ENCODE measurements at regions not wholly inside any gene's neighbourhood (a gene's known extent, or its start where the extent isn't known, plus 50 kb on each side); places are given as distances from the start of the nearest gene placed in this dataset.
"Not testable (repeated sequence)": the region's sequence is repeated elsewhere in the genome, so short reads cannot be mapped to it uniquely, and the experiment has no call there.

DNA sequence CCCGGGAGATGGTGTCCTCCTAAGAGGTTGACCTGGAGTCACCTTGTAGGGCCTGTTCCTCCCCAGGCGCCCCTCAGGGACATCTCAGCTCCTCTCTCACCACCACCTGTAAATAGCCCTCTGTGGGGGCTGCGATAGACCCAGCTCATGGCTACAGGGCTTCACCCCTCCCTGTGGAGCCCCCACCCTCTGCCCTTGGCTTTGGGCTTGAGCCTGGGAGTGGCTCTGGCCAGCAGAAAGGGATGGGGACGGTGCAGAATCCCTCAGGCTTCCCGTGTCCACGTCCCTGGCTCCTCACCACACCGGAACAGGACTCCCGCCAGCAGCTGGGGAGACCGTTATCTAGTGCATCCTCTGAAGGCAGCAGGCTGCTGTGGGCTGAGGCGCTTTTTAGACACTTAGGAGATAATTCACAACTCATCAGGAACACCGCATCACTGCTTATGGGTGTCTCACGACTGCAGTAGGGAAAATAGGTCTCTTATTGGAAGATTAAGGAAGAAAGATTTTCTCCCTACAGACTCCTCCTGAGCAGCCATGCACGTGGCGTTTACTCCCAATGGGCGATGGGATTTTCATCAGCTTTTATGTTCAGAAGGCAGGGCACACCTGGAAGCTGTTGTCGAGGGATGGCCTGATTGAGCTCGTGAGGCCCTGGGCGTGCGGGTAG lies 253.1 kb downstream of the ADGRD1 start:
- H3K4me1 ChIP-seq (ENCODE audit: insufficient read depth, low read length, poor library complexity, severe bottlenecking); H3K4me3 ChIP-seq (ENCODE audit: low read depth, low read length, poor library complexity, severe bottlenecking); intact Hi-C loops (cut with micrococcal nuclease; ENCODE audit: unreplicated experiment); H3K9me3 ChIP-seq (ENCODE audit: low read depth, low read length, poor library complexity, severe bottlenecking); CTCF ChIA-PET; H3K27me3 ChIP-seq (replicated peaks; ENCODE audit: insufficient read depth, low read depth, low read length, poor library complexity); POLR2A ChIA-PET (ENCODE audit: low non-redundant PET); H3K36me3 ChIP-seq (ENCODE audit: insufficient read depth, low read length, poor library complexity, severe bottlenecking); H3K27ac ChIP-seq (ENCODE audit: low read depth, low read length, poor library complexity, severe bottlenecking); BruUV-seq (replicated peaks); DNase-seq (ENCODE audit: low spot score): not testable (repeated sequence)

DNA sequence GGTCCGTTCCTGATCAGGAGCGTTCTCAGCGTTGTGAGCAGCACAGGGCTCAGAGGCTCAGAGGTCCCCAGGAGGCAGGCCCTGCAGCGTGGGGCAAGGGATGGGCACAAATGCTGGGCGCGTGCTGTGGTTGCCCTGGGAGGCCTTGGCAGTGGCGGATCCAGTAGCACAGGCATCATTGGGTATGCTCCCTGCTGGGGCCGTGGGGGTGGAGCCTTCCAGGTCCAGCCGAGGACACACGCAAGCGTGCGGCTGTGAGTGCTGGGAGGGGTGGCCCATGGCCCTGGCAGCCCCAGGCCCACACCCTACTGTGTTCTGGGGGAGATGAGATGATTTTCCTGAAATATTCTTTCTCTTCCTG lies 253.6 kb downstream of the ADGRD1 start:
- H3K27me3 ChIP-seq (replicated peaks; ENCODE audit: insufficient read depth, low read depth, low read length, poor library complexity); H3K27ac ChIP-seq (ENCODE audit: low read depth, low read length, poor library complexity, severe bottlenecking); H3K36me3 ChIP-seq (ENCODE audit: insufficient read depth, low read length, poor library complexity, severe bottlenecking); BruUV-seq (replicated peaks); H3K4me1 ChIP-seq (ENCODE audit: insufficient read depth, low read length, poor library complexity, severe bottlenecking); POLR2A ChIA-PET (ENCODE audit: low non-redundant PET); CTCF ChIA-PET; H3K9me3 ChIP-seq (ENCODE audit: low read depth, low read length, poor library complexity, severe bottlenecking); DNase-seq (ENCODE audit: low spot score); intact Hi-C loops (cut with micrococcal nuclease; ENCODE audit: unreplicated experiment); H3K4me3 ChIP-seq (ENCODE audit: low read depth, low read length, poor library complexity, severe bottlenecking): not testable (repeated sequence)

DNA sequence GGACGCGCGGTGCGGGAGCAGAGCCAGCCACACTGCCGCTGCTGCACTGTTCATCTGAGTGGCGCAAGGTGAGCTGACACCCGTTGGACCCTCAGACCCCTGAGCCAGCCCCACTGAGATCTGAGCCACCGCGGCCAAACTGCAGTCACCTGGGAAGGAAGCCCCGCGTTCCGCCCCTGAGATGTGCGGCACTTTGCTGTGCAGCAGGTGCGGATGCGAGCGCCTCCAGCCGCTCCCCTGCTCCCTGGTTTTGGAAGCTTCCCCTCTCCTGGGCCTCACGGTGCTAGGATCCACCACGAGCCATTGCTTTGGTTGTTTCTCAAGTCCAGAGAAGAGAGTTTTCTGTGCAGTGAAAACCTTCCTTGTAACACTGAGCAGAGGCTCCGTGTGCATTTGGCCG lies 254.1 kb downstream of the ADGRD1 start:
- BruUV-seq (replicated peaks); CTCF ChIA-PET: not testable (repeated sequence)

DNA sequence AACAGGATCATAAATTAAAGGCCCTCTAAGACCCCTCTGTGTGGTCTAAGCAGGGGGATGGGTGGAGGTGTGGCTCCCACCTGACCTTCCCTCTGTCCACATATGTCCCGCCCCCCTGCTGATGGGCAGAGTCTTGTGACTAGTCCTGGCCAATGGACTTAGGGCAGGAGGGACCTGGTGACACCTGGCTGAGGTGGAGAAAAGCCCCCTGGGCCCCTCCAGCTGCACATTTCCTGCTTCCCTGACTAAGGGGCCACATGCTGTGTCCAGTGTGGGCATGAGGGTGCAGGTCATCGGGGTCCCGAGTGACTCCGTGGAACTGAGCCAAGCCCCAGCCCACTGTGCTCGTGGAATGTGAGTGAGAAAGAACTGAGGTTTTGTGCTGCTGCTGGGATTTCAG lies 254.7 kb downstream of the ADGRD1 start:
- ChIA-PET POLR2A (ENCODE audit: low non-redundant PET) (no interaction called here), CTCF (no interaction called here)
- H3K36me3 ChIP-seq (ENCODE audit: insufficient read depth, low read length, poor library complexity, severe bottlenecking) = no peaks in the 10 kb centered on the region
- H3K4me1 ChIP-seq (ENCODE audit: insufficient read depth, low read length, poor library complexity, severe bottlenecking) = no peaks in the 10 kb centered on the region
- TF ChIP-seq, protein P1, sequence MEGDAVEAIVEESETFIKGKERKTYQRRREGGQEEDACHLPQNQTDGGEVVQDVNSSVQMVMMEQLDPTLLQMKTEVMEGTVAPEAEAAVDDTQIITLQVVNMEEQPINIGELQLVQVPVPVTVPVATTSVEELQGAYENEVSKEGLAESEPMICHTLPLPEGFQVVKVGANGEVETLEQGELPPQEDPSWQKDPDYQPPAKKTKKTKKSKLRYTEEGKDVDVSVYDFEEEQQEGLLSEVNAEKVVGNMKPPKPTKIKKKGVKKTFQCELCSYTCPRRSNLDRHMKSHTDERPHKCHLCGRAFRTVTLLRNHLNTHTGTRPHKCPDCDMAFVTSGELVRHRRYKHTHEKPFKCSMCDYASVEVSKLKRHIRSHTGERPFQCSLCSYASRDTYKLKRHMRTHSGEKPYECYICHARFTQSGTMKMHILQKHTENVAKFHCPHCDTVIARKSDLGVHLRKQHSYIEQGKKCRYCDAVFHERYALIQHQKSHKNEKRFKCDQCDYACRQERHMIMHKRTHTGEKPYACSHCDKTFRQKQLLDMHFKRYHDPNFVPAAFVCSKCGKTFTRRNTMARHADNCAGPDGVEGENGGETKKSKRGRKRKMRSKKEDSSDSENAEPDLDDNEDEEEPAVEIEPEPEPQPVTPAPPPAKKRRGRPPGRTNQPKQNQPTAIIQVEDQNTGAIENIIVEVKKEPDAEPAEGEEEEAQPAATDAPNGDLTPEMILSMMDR (conservative IDR thresholded peaks at IDR 0.05; ENCODE audit: low read depth, low read length) = no peak
- no peak for TF ChIP-seq EZH2 (IDR thresholded peaks at IDR 0.05; ENCODE audit: borderline replicate concordance, low read depth, low read length, poor library complexity, severe bottlenecking)
- H3K27ac ChIP-seq (ENCODE audit: low read depth, low read length, poor library complexity, severe bottlenecking) = no peak overlapping the region
- intact Hi-C loops (cut with micrococcal nuclease; ENCODE audit: unreplicated experiment) = no loop called here
- BruUV-seq (replicated peaks) = no TSS peak
- no peaks in the 10 kb centered on the region for H3K9me3 ChIP-seq (ENCODE audit: low read depth, low read length, poor library complexity, severe bottlenecking)
- H3K27me3 ChIP-seq (replicated peaks; ENCODE audit: insufficient read depth, low read depth, low read length, poor library complexity) = no peaks in the 10 kb centered on the region
- no peak overlapping the region for H3K4me3 ChIP-seq (ENCODE audit: low read depth, low read length, poor library complexity, severe bottlenecking)
- DNase-seq (ENCODE audit: low spot score) = no peak

More for the DNA sequence above, 254.1 kb downstream of the ADGRD1 start:
- H3K27ac ChIP-seq (ENCODE audit: low read depth, low read length, poor library complexity, severe bottlenecking); intact Hi-C loops (cut with micrococcal nuclease; ENCODE audit: unreplicated experiment); POLR2A ChIA-PET (ENCODE audit: low non-redundant PET); H3K36me3 ChIP-seq (ENCODE audit: insufficient read depth, low read length, poor library complexity, severe bottlenecking); H3K9me3 ChIP-seq (ENCODE audit: low read depth, low read length, poor library complexity, severe bottlenecking); H3K4me1 ChIP-seq (ENCODE audit: insufficient read depth, low read length, poor library complexity, severe bottlenecking); H3K4me3 ChIP-seq (ENCODE audit: low read depth, low read length, poor library complexity, severe bottlenecking); H3K27me3 ChIP-seq (replicated peaks; ENCODE audit: insufficient read depth, low read depth, low read length, poor library complexity); DNase-seq (ENCODE audit: low spot score): not testable (repeated sequence)
